ENCODE measurements at regions not wholly inside any gene's neighbourhood (a gene's known extent, or its start where the extent isn't known, plus 50 kb on each side); places are given as distances from the start of the nearest gene placed in this dataset.

DNA sequence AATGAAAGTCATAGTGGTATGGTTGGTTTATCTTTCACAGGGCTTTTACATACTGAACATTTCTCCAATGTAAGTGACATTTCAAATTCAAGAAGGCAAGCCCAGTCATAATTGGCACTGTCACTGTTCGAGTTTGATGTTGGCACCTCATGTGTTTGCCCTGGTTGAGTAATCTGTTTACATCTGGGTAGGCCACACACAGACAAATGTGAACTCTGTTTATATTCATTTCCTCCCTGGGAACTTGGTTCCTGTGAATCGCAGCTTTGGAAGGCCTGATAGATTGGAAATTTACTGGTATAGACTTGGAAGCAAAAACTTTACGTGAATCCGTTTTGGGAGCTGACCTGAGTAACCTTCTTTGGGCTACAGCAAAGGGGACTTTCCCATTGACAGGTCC, 395.2 kb upstream of the AZI2 start:
- no peak for DNase-seq

GRCh38 chr3:28745436-28745835, 396.8 kb upstream of the AZI2 start:
- DNase-seq = no peak

DNA sequence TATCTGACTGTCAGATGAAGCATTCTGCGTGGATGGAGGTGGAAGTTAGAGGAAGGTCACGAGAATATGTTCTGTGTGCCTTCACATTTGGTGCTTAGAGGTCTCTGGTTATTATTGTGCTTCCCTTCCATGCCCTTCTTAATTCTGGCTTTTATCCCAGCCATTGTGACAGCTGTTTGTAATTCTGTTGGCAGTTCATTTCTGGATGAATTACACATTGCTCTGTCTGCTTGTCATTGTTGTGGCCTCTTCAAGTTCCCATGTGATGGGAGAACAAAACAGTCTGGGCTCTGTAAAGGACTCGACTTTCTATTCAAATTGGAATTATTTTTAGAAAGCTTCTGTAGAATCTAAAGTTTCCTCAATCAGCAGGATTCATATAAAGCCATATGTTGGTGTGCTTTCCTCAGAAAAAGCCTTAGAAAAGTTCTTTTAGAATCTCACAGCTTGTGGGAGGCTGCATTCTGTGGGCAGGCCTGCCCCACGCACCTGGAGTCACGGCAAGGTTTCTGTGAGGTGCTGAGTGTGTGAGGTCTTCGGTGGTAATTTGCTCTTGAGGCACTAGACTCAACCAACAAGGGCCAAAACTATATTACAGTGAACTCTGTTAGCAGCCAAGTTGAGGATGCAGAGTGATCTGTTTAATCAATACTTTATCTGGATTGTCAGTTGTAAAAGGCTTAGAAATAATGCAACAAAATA, 397.4 kb upstream of the AZI2 start:
- no peak for DNase-seq

- DNase-seq = no peak
Observed at GRCh38 chr3:28746990-28747389, 398.4 kb upstream of the AZI2 start.

DNA sequence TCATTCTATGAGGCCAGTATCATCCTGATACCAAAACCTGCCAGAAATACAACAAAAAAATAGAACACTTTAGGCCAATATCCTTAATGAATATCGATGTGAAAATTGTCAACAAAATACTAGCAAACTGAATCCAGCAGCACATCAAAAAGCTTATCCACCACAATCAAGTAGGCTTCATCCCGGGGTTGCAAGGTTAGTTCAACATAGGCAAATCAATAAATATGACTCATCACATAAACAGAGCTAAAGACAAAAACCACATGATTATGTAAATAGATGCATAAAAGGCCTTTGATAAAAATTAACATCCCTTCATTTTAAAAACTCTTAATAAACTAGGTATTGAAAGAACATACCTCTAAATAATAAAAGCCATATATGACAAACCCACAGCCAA, 403.2 kb upstream of the AZI2 start:
- DNase-seq = no peak

- DNase-seq = no peak
Observed at GRCh38 chr3:28752290-28752689, 403.7 kb upstream of the AZI2 start.

GRCh38 chr3:28756056-28756455, 407.4 kb upstream of the AZI2 start:
- no peak for DNase-seq

DNA sequence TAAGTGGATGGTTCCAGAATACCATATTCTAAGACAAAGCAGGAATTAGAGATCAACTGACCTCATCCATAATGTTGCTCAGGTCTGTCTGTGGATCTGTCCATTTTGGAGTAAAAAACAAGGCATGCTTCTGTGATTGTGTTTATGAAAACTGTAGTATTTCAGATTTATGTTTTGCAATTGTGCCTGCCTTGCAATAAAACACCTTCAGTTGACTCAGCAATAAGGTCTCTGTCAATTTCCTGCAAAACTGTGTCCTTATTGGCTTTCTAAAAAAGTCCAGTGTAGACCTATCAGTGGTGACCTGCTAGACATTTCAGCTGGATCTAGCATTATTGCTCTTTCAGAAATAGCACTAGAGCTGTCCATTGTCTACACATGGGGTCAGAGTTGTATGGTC, 409.5 kb upstream of the AZI2 start:
- no peak for DNase-seq

- DNase-seq = no peak
Observed at GRCh38 chr3:28761375-28761774, 412.8 kb upstream of the AZI2 start.

DNA sequence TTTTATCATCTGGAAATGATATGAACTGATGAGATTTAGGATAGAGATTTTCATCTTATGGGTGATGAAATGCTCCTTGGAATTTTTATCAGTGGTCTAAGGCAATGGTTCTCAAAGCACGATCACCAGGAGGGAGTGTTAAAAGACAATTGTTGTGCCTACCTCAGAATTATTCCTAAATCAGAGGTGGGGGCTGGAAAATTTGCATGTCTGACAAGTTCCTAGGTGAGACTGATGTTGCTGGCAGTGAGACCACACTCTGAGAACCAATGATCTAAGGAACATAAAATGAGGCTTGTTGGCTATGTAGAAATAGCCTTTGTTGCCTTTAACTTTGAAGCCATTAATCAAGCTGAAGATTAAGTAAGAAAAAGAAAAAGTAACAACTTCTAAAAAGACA, 416.6 kb upstream of the AZI2 start:
- no peak for DNase-seq

- DNase-seq = no peak
Observed at GRCh38 chr3:28768439-28768838, 419.8 kb upstream of the AZI2 start.

- DNase-seq = no peak
Observed at GRCh38 chr3:28777806-28778475, 429.3 kb upstream of the AZI2 start.

DNA sequence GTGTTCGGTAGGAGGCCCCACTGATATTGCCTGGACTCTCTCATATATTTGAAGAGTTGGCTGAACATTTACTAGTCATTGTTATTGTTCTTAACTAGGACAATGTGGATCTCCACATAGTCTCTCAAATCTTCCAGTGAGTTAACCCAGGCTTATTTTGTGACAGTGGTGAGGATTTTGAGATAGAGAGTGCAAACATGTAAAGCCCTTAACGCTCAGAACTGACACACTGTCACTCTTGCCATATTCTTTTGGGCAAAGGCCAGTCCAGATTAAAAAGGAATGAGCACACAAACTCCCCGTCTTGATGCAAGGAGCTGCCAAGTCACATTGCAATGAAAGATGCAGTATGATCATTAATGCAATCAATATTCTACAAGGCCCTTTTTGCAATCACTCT, 431.9 kb upstream of the AZI2 start:
- no peak for DNase-seq

DNA sequence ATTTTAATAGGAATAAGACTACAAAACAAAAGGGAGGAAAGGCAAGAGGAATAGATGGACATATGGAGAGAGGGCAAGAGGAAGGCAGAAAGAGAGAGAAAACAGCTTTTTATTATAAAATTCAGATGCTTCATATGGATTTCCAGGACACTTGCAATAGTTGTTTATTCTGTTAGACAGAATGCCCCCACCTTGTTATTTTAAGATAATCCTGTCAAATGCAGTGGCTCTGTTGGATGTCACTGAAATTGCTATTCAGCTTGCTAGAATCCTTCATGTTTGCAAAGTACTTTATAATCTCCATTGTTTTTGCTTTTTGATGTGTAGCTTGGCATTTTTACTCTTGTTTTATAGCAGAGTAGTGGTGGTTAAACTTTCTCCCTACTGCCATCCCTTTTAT, 432.4 kb upstream of the AZI2 start:
- DNase-seq = no peak

DNA sequence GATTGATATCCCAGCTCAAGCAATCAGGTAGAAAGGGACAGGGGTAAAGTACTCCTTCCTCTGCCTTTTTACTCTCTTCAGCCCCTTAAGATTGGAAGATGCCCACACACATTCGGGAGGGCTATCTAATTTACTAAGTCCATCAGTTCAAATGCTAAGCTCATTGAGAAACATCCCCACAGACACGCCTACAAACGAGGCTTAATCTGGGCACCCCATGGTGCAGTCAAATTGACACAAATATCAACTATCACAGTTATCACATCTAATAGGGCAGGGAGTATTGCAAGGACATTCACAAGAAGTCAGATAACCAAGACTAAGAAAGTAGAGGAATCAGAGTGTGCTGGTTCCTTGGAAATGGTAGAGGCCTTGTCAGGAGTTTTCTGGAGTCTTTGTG, 437.8 kb upstream of the AZI2 start:
- no peak for DNase-seq

DNA sequence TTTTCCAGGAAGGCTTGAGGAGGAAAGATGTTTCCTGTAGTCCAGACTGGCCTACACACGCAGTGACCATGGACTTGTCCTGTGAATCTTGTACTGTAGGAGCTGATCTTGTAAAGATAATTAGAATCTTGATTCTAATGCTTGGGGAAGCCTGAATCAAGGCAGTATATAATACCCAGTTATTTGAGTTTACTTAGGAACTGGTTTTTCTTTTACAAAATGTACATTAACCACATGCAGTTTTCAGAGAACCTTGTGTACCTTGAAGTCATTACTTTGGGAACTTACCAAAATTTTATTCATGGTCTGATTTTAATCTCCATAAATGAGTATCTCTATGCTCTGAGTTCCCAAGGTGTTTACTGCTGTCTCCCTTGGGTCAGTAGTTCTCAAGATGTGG, 439.9 kb upstream of the AZI2 start:
- DNase-seq = no peak

GRCh38 chr3:28791713-28792255, 443.2 kb upstream of the AZI2 start:
- no peak for DNase-seq

DNA sequence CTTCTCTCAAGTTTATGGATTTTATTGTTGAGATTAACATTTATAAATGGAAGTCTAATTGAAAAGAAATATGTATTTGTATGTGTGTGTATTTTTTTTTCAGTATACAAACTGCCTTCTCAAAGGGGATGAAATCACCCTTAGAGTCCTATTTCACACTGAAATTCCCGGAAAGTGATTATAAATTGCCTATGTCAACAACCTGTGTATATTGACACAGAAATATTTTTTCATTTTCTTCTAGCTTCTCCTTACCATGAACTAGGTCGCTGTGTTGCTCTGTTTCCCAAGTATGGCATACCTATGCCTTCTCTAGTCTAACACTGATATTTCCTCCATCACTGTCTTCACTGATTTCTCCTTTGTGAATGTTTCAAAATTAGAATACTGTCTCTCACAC, 444.0 kb upstream of the AZI2 start:
- no peak for DNase-seq

GRCh38 chr3:28799084-28799483, 450.5 kb upstream of the AZI2 start:
- DNase-seq = no peak

DNA sequence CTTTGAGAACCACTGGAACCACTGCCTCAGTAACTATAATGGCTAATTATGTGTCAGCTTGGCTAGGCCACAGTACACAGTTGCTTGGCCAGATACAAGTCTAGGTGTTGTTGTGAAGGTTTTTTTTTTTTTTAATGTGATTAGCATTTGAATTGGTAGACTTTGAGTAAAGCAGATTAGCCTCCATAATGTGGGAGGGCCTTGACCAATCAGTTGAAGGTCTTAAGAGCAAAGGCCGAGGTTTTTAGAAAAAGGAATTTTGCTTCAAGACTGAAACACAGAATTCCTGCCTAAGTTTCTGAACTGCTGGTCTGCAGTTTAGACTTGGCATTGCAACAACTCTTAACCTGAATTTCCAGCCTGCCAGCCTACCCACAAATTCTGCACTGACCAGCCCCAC, 451.6 kb upstream of the AZI2 start:
- DNase-seq = no peak

- no peak for DNase-seq
Observed at GRCh38 chr3:28808068-28808467, 459.4 kb upstream of the AZI2 start.

- DNase-seq = no peak
Observed at GRCh38 chr3:28816017-28816416, 464.9 kb upstream of the RBMS3 start.

DNA sequence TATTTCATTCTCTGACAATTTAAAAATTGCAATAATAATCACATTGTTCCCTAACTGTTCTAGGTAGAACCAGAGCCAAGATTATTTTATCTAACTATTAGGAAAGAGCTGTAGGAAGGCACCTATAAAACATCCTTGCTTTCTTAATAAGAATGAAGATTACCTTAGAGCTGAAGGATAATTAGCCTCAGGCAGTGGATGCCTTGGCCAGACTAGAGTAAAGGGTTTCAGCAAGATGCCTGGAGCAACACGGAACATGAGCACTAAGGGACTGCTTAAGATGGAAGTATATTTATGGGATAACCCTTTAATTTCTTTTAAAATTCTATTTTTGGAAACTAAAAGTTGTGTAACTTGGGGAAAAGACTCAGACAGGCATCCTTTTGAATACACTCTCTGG, 456.6 kb upstream of the RBMS3 start:
- DNase-seq = no peak

GRCh38 chr3:28826840-28827239, 454.0 kb upstream of the RBMS3 start:
- DNase-seq = no peak

DNA sequence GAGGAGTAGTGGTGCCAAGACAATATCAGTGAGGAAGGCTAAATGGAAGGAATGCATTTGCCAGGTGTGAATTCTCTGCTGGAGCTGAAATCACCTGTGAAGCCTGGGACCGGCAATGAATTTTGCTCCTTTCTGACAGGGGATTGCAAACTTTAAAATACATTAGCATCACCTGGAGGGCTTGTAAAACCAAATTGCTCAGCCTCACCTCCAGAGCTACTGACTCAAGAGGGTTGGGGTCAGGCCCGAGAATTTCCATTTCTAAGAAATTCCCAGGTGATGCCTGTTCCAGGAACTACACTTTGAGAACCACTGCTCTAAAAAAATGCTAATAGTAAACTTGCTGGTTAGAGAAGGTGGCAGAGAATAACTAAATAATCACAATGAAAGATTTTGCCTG, 445.6 kb upstream of the RBMS3 start:
- no peak for DNase-seq
